ENCODE measurements at regions not wholly inside any gene's neighbourhood (a gene's known extent, or its start where the extent isn't known, plus 50 kb on each side); places are given as distances from the start of the nearest gene placed in this dataset.

GRCh38 chr3:24622138-24622537 is 127.5 kb upstream of the THRB start:
- Histone ChIP-seq H3K9ac (replicated peaks; ENCODE audit: extremely low read depth, insufficient read depth, low read length) (no peak overlapping the region), H2AFZ (ENCODE audit: low read depth, low read length) (no peak overlapping the region), H3K36me3 (ENCODE audit: control insufficient read depth in 2 of 2, extremely low read depth in 1 of 2, insufficient read depth in 2 of 2, low read length in 2 of 2) (no peaks in the 10 kb centered on the region), H3K4me3 (replicated peaks in 1 of 3; ENCODE audit: insufficient read depth in 1 of 3, low read depth in 1 of 3, low read length in 3 of 3) (no peak overlapping the region), H3K4me1 (ENCODE audit: control insufficient read depth, extremely low read depth, insufficient read depth, low read length) (peaks cover 2% of the 10 kb centered on the region), H3K9me1 (replicated peaks; ENCODE audit: control insufficient read depth, extremely low read depth, insufficient read depth, low read length) (no peaks in the 10 kb centered on the region), H3K27me3 (ENCODE audit: control insufficient read depth in 2 of 2, insufficient read depth in 2 of 2, low read length in 2 of 2) (no peaks in the 10 kb centered on the region), H3K79me2 (ENCODE audit: control insufficient read depth, insufficient read depth, low read length) (no peaks in the 10 kb centered on the region), H3K27ac (ENCODE audit: insufficient read depth, low read depth, low read length) (no peak overlapping the region), H3K9me3 (replicated peaks; ENCODE audit: control insufficient read depth, insufficient read depth, low read length) (no peaks in the 10 kb centered on the region), H3K4me2 (ENCODE audit: insufficient read depth, low read length) (no peak overlapping the region), H4K20me1 (replicated peaks; ENCODE audit: control insufficient read depth, extremely low read depth, insufficient read depth, low read length) (no peaks in the 10 kb centered on the region)
- intact Hi-C loops (cut with micrococcal nuclease) = no loop called here
- ChIA-PET CTCF (interaction anchor here (0.8 to 1.8 kb wide), 3 partner anchors 10 to 32 kb away, joined by 3 to 5 read pairs (median 3); no protein-coding TSS in a partner anchor), POLR2A (no interaction called here)
- DNase-seq (ENCODE audit: low read depth, low spot score) (no peak), FAIRE-seq (no peak)
- TF ChIP-seq JUN (IDR thresholded peaks at IDR 0.05; ENCODE audit: borderline replicate concordance, insufficient read depth, insufficient read length, low read depth) = no peak
- no peak for TF ChIP-seq CTCF (IDR thresholded peaks at IDR 0.05; ENCODE audit: extremely low read depth in 1 of 2, insufficient read depth in 1 of 2, low read depth in 1 of 2, low read length in 2 of 2)
- TF ChIP-seq GATA2 (IDR thresholded peaks at IDR 0.05; ENCODE audit: insufficient read depth, insufficient read length, low read depth, low read length) = no peak
- no peak for TF ChIP-seq POLR2AphosphoS5 (IDR thresholded peaks at IDR 0.05; ENCODE audit: insufficient read depth, low read depth, low read length)
- no peak for TF ChIP-seq FOS (IDR thresholded peaks at IDR 0.05; ENCODE audit: borderline replicate concordance, insufficient read depth, low read length)
- TF ChIP-seq POLR2A (IDR thresholded peaks at IDR 0.05; ENCODE audit: low read depth, low read length) = no peak
- TF ChIP-seq MYC (IDR thresholded peaks at IDR 0.05; ENCODE audit: low read depth, low read length) = no peak
- no peak for TF ChIP-seq EZH2 (IDR thresholded peaks at IDR 0.05; ENCODE audit: borderline replicate concordance, low read depth, low read length, severe bottlenecking)
- no peak for TF ChIP-seq MAX (IDR thresholded peaks at IDR 0.05; ENCODE audit: insufficient read depth, insufficient read length)
- BruUV-seq (replicated peaks) = no TSS peak
- dilution Hi-C loops (cut with MboI; ENCODE audit: extremely low pct_ligation_motif_present, low sequenced_read_pairs) = no loop called here

Measured in endothelial cell of umbilical vein (primary cell).